ENCODE measurements at regions not wholly inside any gene's neighbourhood (a gene's known extent, or its start where the extent isn't known, plus 50 kb on each side); places are given as distances from the start of the nearest gene placed in this dataset.

DNA sequence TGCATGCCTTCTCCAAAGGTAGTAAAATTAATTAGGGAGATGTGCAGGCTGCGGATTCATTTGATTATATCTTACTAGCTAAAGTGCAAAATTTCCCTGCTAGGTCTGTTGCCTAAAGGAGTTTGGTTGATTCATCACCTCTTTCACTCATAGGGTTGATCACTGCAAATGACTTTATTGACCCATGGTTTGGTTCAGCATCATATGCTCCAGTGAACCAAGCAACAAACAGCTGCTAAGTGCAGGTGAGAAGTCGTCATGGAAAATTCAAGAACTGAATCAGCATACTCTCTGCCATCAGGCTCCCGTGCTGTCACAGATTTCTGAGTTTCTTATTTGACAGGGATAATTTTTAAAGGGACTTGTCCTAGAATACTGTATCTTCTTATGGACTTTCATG, 571.8 kb upstream of the CDH18 start:
- TF ChIP-seq POLR2AphosphoS5 (IDR thresholded peaks at IDR 0.05; ENCODE audit: low read depth) (no peak), GABPA (IDR thresholded peaks at IDR 0.05; ENCODE audit: low read depth) (no peak), SPI1 (IDR thresholded peaks at IDR 0.05; ENCODE audit: borderline replicate concordance, low read depth) (no peak)
- TF ChIP-seq, protein P1, sequence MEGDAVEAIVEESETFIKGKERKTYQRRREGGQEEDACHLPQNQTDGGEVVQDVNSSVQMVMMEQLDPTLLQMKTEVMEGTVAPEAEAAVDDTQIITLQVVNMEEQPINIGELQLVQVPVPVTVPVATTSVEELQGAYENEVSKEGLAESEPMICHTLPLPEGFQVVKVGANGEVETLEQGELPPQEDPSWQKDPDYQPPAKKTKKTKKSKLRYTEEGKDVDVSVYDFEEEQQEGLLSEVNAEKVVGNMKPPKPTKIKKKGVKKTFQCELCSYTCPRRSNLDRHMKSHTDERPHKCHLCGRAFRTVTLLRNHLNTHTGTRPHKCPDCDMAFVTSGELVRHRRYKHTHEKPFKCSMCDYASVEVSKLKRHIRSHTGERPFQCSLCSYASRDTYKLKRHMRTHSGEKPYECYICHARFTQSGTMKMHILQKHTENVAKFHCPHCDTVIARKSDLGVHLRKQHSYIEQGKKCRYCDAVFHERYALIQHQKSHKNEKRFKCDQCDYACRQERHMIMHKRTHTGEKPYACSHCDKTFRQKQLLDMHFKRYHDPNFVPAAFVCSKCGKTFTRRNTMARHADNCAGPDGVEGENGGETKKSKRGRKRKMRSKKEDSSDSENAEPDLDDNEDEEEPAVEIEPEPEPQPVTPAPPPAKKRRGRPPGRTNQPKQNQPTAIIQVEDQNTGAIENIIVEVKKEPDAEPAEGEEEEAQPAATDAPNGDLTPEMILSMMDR (IDR thresholded peaks at IDR 0.05; ENCODE audit: insufficient read depth, low read length) = no peak
- TF ChIP-seq, protein P2, sequence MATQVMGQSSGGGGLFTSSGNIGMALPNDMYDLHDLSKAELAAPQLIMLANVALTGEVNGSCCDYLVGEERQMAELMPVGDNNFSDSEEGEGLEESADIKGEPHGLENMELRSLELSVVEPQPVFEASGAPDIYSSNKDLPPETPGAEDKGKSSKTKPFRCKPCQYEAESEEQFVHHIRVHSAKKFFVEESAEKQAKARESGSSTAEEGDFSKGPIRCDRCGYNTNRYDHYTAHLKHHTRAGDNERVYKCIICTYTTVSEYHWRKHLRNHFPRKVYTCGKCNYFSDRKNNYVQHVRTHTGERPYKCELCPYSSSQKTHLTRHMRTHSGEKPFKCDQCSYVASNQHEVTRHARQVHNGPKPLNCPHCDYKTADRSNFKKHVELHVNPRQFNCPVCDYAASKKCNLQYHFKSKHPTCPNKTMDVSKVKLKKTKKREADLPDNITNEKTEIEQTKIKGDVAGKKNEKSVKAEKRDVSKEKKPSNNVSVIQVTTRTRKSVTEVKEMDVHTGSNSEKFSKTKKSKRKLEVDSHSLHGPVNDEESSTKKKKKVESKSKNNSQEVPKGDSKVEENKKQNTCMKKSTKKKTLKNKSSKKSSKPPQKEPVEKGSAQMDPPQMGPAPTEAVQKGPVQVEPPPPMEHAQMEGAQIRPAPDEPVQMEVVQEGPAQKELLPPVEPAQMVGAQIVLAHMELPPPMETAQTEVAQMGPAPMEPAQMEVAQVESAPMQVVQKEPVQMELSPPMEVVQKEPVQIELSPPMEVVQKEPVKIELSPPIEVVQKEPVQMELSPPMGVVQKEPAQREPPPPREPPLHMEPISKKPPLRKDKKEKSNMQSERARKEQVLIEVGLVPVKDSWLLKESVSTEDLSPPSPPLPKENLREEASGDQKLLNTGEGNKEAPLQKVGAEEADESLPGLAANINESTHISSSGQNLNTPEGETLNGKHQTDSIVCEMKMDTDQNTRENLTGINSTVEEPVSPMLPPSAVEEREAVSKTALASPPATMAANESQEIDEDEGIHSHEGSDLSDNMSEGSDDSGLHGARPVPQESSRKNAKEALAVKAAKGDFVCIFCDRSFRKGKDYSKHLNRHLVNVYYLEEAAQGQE (IDR thresholded peaks at IDR 0.05; ENCODE audit: insufficient replicate concordance, low read depth) = no peak
- Histone ChIP-seq H3K27me3 (ENCODE audit: insufficient read depth, poor library complexity, severe bottlenecking) (no peaks in the 10 kb centered on the region), H3K27ac (replicated peaks) (no peak overlapping the region), H3K4me3 (replicated peaks; ENCODE audit: insufficient read depth, low read length) (no peak overlapping the region)
- no peak for DNase-seq (ENCODE audit: low read depth in 1 of 2, low spot score in 1 of 2)

DNA sequence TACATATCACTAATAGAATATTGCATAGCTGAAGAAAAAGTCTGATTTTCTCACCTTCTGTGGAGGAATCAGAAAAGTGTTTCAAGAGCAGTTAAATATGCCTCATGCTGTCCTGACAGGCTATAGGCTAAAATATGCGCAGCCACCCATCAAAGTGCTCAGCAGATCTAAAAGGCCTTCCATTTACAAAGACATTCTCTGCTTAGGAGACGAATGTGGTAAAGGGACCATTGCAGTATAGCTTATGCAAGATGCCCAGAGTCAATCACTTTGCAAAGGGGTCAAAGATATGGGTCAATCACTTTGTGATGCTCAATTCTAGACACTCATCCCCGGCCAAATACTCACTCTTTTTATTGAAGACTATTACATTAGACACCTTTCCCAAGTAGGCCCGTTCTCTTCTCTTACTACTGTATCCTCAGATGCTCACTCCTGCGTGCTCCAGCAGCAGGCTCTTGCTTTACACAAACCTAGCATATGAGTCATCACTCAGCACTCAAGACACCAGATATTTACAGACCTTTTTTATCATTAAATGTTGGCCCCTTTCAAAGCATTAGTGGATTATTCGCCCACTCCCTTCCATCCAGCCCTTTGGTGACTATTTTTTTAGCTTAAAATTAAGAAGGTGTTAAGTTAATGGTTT, 568.2 kb upstream of the CDH18 start:
- no peak overlapping the region for H3K4me3 ChIP-seq (replicated peaks; ENCODE audit: insufficient read depth, low read length)
- no peaks in the 10 kb centered on the region for H3K27me3 ChIP-seq (ENCODE audit: insufficient read depth, poor library complexity, severe bottlenecking)
- H3K27ac ChIP-seq (replicated peaks) = no peak overlapping the region
- TF ChIP-seq GABPA (IDR thresholded peaks at IDR 0.05; ENCODE audit: low read depth) = no peak
- no peak for TF ChIP-seq SPI1 (IDR thresholded peaks at IDR 0.05; ENCODE audit: borderline replicate concordance, low read depth)
- TF ChIP-seq, protein P2 (IDR thresholded peaks at IDR 0.05; ENCODE audit: insufficient replicate concordance, low read depth) = no peak
- TF ChIP-seq POLR2AphosphoS5 (IDR thresholded peaks at IDR 0.05; ENCODE audit: low read depth) = no peak
- TF ChIP-seq, protein P1 (IDR thresholded peaks at IDR 0.05; ENCODE audit: insufficient read depth, low read length) = no peak
- DNase-seq (ENCODE audit: low read depth in 1 of 2, low spot score in 1 of 2) = no peak

GRCh38 chr5:20555034-20555433, 567.0 kb upstream of the CDH18 start:
- DNase-seq (ENCODE audit: low read depth in 1 of 2, low spot score in 1 of 2) = no peak
- TF ChIP-seq, protein P1 (IDR thresholded peaks at IDR 0.05; ENCODE audit: insufficient read depth, low read length) = no peak
- TF ChIP-seq GABPA (IDR thresholded peaks at IDR 0.05; ENCODE audit: low read depth) (no peak), POLR2AphosphoS5 (IDR thresholded peaks at IDR 0.05; ENCODE audit: low read depth) (no peak), SPI1 (IDR thresholded peaks at IDR 0.05; ENCODE audit: borderline replicate concordance, low read depth) (no peak)
- TF ChIP-seq, protein P2 (IDR thresholded peaks at IDR 0.05; ENCODE audit: insufficient replicate concordance, low read depth) = no peak
- no peak overlapping the region for H3K27ac ChIP-seq (replicated peaks)
- H3K4me3 ChIP-seq (replicated peaks; ENCODE audit: insufficient read depth, low read length) = no peak overlapping the region
- H3K27me3 ChIP-seq (ENCODE audit: insufficient read depth, poor library complexity, severe bottlenecking) = no peaks in the 10 kb centered on the region
